NB4 (cell line): ENCODE measurements at regions not wholly inside any gene's neighbourhood (a gene's known extent, or its start where the extent isn't known, plus 50 kb on each side); places are given as distances from the start of the nearest gene placed in this dataset.

Experiments
- DNase-seq: peaks from one replicate; pipeline ENCODE4 v3.0.0; 2010; ENCODE audit warnings: low read depth
- H3K4me3 ChIP-seq: one replicate; pipeline ENCODE4 v1.5.1; 2011; ENCODE audit warnings: mild to moderate bottlenecking, low read depth, low read length, moderate library complexity
- MYC ChIP-seq: IDR thresholded peaks from 2 replicates; pipeline ENCODE4 v1.6.1; 2011; ENCODE audit warnings: low read depth, low read length
- POLR2A ChIP-seq: IDR thresholded peaks from 2 replicates; pipeline ENCODE4 v1.6.1; 2011; ENCODE audit warnings: mild to moderate bottlenecking; ENCODE audit not compliant: insufficient read length; ENCODE audit errors: extremely low read depth
- TF ChIP-seq, protein P1 (sequence below): IDR thresholded peaks from 2 replicates; pipeline ENCODE4 v1.6.1; 2011; ENCODE audit warnings: low read depth, low read length
- TF ChIP-seq, protein P2 (sequence below): IDR thresholded peaks from one replicate; pipeline ENCODE4 v1.5.1; 2012; ENCODE audit warnings: low read depth, low read length

DNA sequence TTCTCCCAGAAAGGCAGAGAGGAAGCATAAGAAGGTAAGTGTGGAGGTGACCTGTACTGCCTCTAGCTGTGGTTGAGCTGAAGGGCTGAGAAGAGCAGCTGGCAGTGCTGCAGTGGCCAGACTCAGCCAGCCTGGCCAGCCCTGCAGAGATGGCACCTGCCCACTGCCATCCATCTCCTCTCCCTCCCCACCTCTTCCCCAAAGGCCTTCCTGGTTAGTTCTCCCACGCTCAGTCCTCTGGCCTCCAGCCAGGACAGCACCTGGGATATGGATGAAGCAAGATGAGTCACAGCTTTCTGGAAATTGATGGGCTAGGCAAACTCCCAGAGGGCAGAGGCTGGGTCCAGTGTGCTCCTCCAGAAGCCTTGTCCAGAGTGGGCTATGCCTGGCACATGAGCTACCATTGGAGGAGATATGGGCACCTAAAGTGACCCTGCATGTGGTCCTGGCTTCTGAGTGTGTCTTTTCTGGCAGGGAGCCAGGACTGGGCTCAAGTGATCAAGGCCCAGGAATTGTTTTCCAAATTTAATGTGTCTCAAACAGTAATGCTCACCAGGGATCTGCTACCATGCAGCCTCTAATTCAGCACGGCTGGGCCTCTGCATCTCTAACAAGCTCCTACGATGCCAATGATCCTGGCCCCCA is 81.0 kb upstream of the CACUL1 start:
- DNase-seq, result no peak
- TF ChIP-seq, protein P1, sequence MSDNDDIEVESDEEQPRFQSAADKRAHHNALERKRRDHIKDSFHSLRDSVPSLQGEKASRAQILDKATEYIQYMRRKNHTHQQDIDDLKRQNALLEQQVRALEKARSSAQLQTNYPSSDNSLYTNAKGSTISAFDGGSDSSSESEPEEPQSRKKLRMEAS, result no peak
- no peak for TF ChIP-seq MYC

DNA sequence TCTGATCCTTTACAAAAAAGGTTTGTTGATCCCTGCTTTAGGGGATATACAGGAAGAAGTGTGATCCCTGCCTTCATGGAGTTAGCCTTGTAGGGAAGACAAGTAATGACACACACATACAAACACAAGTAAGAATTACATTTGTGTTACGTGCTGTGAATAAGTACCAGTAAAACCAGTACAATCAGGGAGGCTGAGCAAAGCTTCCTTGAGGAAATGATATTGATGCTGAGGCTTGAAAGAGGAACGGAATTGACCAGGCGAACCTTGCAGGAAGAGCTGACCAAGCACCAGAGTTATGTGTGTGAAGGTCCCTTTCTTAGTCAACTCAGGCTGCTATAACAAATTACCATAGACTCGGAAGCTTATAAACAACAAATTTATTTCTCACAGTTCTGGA is 83.6 kb upstream of the CACUL1 start:
- H3K4me3 ChIP-seq, result no peak overlapping the region
- DNase-seq, result no peak
- TF ChIP-seq, protein P1, result no peak
- TF ChIP-seq, protein P2, sequence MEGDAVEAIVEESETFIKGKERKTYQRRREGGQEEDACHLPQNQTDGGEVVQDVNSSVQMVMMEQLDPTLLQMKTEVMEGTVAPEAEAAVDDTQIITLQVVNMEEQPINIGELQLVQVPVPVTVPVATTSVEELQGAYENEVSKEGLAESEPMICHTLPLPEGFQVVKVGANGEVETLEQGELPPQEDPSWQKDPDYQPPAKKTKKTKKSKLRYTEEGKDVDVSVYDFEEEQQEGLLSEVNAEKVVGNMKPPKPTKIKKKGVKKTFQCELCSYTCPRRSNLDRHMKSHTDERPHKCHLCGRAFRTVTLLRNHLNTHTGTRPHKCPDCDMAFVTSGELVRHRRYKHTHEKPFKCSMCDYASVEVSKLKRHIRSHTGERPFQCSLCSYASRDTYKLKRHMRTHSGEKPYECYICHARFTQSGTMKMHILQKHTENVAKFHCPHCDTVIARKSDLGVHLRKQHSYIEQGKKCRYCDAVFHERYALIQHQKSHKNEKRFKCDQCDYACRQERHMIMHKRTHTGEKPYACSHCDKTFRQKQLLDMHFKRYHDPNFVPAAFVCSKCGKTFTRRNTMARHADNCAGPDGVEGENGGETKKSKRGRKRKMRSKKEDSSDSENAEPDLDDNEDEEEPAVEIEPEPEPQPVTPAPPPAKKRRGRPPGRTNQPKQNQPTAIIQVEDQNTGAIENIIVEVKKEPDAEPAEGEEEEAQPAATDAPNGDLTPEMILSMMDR, result no peak
- TF ChIP-seq MYC (no peak), POLR2A (no peak)

More for the DNA sequence above, 81.0 kb upstream of the CACUL1 start:
- no peak overlapping the region for H3K4me3 ChIP-seq

DNA sequence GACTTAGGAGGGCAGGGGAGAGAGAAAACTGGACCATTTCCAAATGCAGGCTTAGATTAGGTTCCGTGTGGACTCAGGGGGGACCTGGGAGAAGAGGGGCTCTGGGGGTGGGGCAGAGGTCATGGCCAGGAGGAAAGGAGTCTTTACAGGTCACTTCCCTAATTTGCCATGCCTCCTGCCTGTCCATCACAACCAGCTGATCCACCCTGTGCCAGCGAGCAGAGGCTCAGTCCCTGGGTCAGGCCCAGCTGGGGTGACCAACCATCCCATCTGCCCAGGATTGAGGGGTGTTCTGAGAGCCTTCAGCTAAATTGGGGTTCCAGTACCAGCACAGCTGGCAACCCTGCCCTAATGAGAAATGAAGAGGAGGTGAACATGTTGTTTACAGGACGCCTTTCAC is 84.6 kb upstream of the CACUL1 start:
- TF ChIP-seq POLR2A (no peak), MYC (no peak)
- TF ChIP-seq, protein P2, result no peak
- TF ChIP-seq, protein P1, result no peak
- no peak overlapping the region for H3K4me3 ChIP-seq
- DNase-seq, result no peak

DNA sequence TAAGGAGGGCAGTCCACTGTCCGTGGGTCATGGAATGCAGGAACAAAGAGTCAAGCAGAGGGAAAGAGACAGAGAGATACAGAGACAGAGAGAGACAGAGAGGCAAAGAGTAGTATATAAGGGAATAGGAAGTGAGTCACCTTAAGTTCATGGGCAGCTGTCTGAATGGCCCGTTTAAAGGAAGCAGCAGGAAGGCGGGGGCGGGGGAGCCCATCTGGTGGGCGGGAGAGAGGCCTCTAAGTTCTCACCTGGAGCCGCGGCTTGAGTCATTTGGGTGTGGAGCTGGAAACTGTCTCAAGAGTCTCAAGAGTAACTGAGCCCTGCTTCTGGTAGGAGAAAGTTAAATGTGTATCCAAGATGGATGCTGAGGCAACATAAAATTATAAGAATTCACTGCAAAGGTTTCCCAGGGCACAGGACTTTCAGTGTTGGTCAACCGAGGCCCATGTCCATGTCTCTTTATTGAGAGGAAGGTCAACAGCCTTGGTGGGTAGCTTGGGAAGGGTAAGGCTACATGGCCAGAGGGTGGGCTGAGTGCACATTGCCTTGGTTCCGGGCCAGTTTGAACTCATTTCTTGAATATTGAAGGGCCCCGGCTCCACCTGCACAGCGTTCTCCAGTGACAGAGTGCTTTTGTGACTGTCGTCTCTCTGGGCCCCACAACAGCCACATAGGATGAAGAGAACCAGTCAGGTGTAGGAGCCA is 85.5 kb upstream of the CACUL1 start:
- peak; percentile 53 for DNase-seq
- no peak overlapping the region for H3K4me3 ChIP-seq
- TF ChIP-seq, protein P2, result no peak
- TF ChIP-seq MYC (no peak), POLR2A (no peak)
- TF ChIP-seq, protein P1, result no peak

DNA sequence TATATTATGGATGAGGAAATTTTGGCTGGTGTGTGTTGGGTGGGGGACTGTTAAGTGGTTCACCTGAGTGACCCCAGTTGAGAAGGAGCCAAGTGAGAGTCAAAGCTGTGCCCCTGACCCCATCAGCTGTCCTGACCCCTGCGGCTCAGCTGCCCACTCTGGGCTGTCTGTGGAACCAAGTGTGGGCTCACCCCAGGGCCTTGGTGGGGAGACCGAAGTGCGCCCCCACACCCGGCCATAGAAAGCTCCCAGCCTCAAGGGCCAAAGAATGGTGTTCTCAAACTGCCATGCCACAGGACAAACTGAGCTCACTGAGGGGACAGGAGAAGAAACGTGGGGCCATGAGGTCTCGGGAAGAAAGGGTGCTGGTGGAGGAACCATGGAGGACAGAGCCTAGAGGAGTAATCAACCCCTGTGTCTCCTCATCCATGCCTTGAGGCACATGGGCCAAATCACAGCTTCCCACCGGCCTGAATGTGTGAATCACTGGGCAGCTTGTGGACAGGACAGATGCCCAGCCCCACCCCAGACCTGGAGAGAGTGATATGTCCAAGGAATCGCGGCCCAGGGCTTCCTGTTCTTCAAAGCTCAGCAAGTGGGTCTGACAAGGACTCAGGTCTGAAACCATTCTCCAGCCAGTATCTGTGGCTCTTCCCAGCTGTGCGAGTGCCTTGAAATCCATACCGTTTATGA is 86.2 kb upstream of the CACUL1 start:
- DNase-seq, result no peak
- TF ChIP-seq, protein P2, result no peak
- TF ChIP-seq MYC (no peak), POLR2A (no peak)
- TF ChIP-seq, protein P1, result no peak
- no peak overlapping the region for H3K4me3 ChIP-seq
